ENCODE measurements at regions not wholly inside any gene's neighbourhood (a gene's known extent, or its start where the extent isn't known, plus 50 kb on each side); places are given as distances from the start of the nearest gene placed in this dataset.

GRCh38 chr11:128184981-128185380 is 402.4 kb downstream of the ETS1 start:
- Histone ChIP-seq H3K4me3 (ENCODE audit: low read depth, low read length) (no peak overlapping the region), H3K36me3 (ENCODE audit: control insufficient read depth, insufficient read depth, low read length) (no peaks in the 10 kb centered on the region), H3K27me3 (ENCODE audit: control insufficient read depth, insufficient read depth, low read length) (no peaks in the 10 kb centered on the region)
- no peak for DNase-seq (ENCODE audit: low read depth)
- no peak for FAIRE-seq
- no peak for TF ChIP-seq CTCF (IDR thresholded peaks at IDR 0.05; ENCODE audit: insufficient read depth, low read length, severe bottlenecking)

- TF ChIP-seq CTCF (IDR thresholded peaks at IDR 0.05; ENCODE audit: insufficient read depth, low read length, severe bottlenecking): no peak
- no peak for FAIRE-seq
These were observed 404.5 kb downstream of the ETS1 start for GRCh38 chr11:128182844-128183243.

GRCh38 chr11:128181984-128182383 is 405.4 kb downstream of the ETS1 start:
- DNase-seq (ENCODE audit: low read depth) (no peak), FAIRE-seq (no peak)
- no peak for TF ChIP-seq CTCF (IDR thresholded peaks at IDR 0.05; ENCODE audit: insufficient read depth, low read length, severe bottlenecking)
- Histone ChIP-seq H3K36me3 (ENCODE audit: control insufficient read depth, insufficient read depth, low read length) (no peaks in the 10 kb centered on the region), H3K27me3 (ENCODE audit: control insufficient read depth, insufficient read depth, low read length) (no peaks in the 10 kb centered on the region), H3K4me3 (ENCODE audit: low read depth, low read length) (no peak overlapping the region)

More at GRCh38 chr11:128182844-128183243, 404.5 kb downstream of the ETS1 start:
- no peaks in the 10 kb centered on the region for H3K27me3 ChIP-seq (ENCODE audit: control insufficient read depth, insufficient read depth, low read length)
- no peak for DNase-seq (ENCODE audit: low read depth)
- no peak overlapping the region for H3K4me3 ChIP-seq (ENCODE audit: low read depth, low read length)
- no peaks in the 10 kb centered on the region for H3K36me3 ChIP-seq (ENCODE audit: control insufficient read depth, insufficient read depth, low read length)

- H3K27me3 ChIP-seq (ENCODE audit: control insufficient read depth, insufficient read depth, low read length): no peaks in the 10 kb centered on the region
- TF ChIP-seq CTCF (IDR thresholded peaks at IDR 0.05; ENCODE audit: insufficient read depth, low read length, severe bottlenecking): no peak
- DNase-seq (ENCODE audit: low read depth) (no peak), FAIRE-seq (no peak)
- no peak overlapping the region for H3K4me3 ChIP-seq (ENCODE audit: low read depth, low read length)
- H3K36me3 ChIP-seq (ENCODE audit: control insufficient read depth, insufficient read depth, low read length): no peaks in the 10 kb centered on the region
These were observed 406.3 kb downstream of the ETS1 start for GRCh38 chr11:128181088-128181480.

- no peak for TF ChIP-seq CTCF (IDR thresholded peaks at IDR 0.05; ENCODE audit: insufficient read depth, low read length, severe bottlenecking)
- no peak overlapping the region for H3K4me3 ChIP-seq (ENCODE audit: low read depth, low read length)
- FAIRE-seq (peak; percentile 85), DNase-seq (ENCODE audit: low read depth) (peak; percentile 98)
- H3K36me3 ChIP-seq (ENCODE audit: control insufficient read depth, insufficient read depth, low read length): no peaks in the 10 kb centered on the region
- no peaks in the 10 kb centered on the region for H3K27me3 ChIP-seq (ENCODE audit: control insufficient read depth, insufficient read depth, low read length)
These were observed 406.8 kb downstream of the ETS1 start for GRCh38 chr11:128180441-128181087.

GRCh38 chr11:128179512-128179911 is 407.8 kb downstream of the ETS1 start:
- DNase-seq (ENCODE audit: low read depth): no peak
- FAIRE-seq: no peak
- no peak for TF ChIP-seq CTCF (IDR thresholded peaks at IDR 0.05; ENCODE audit: insufficient read depth, low read length, severe bottlenecking)
- H3K4me3 ChIP-seq (ENCODE audit: low read depth, low read length): no peak overlapping the region
- no peaks in the 10 kb centered on the region for H3K36me3 ChIP-seq (ENCODE audit: control insufficient read depth, insufficient read depth, low read length)
- H3K27me3 ChIP-seq (ENCODE audit: control insufficient read depth, insufficient read depth, low read length): no peaks in the 10 kb centered on the region

Measured in bronchial epithelial cell (primary cell).